H1 (cell line): ENCODE measurements at regions not wholly inside any gene's neighbourhood (a gene's known extent, or its start where the extent isn't known, plus 50 kb on each side); places are given as distances from the start of the nearest gene placed in this dataset.

Source experiments
- CTCF ChIA-PET: fragments of 300-600 bp; sonication (Branson Sonifier 250); formaldehyde crosslinking; loops from one replicate; lab custom pipeline; 2021; ENCODE audit not compliant: partially characterized antibody; lab: Charles Lee
- POLR2A ChIA-PET: fragments of 300-600 bp; sonication (Branson Sonifier 250); formaldehyde crosslinking; loops from one replicate; lab custom pipeline; 2021; ENCODE audit warnings: inconsistent platforms; ENCODE audit not compliant: partially characterized antibody; lab: Charles Lee
- DNase-seq, 2 experiments: peaks; one replicate each; pipeline versions ENCODE4 v3.0.0 to v3.0.0-alpha.2; 2010 to 2022; ENCODE audit warnings: low spot score in 2 of 2, low read depth in 1 of 2, mixed read lengths in 1 of 2
- FAIRE-seq: peaks from 2 replicates; lab custom pipeline; 2011; peaks lifted over from hg19 to GRCh38; lab: Jason Lieb, UNC
- H2AFZ ChIP-seq: 2 replicates; pipeline ENCODE4 v1.8.1; 2012; ENCODE audit warnings: low read length, inconsistent platforms
- H2AK5ac ChIP-seq: 2 replicates; pipeline ENCODE4 v1.6.1; 2013; ENCODE audit warnings: low read depth, low read length
- H2BK120ac ChIP-seq: replicated peaks from 2 replicates; pipeline ENCODE3; 2013; ENCODE audit warnings: low read depth, low read length, inconsistent platforms
- H2BK12ac ChIP-seq: 2 replicates; pipeline ENCODE4 v1.6.1; 2013; ENCODE audit warnings: low read depth, low read length
- H2BK15ac ChIP-seq: 2 replicates; pipeline ENCODE4 v1.6.1; 2013; ENCODE audit warnings: low read length
- H2BK20ac ChIP-seq: 2 replicates; pipeline ENCODE4 v1.6.1; 2013; ENCODE audit warnings: low read length
- H2BK5ac ChIP-seq: 2 replicates; pipeline ENCODE4 v1.6.1; 2013; ENCODE audit warnings: low read depth, low read length
- H3K14ac ChIP-seq: 2 replicates; pipeline ENCODE4 v1.6.1; 2013; ENCODE audit warnings: inconsistent platforms; ENCODE audit not compliant: insufficient read length
- H3K18ac ChIP-seq: 2 replicates; pipeline ENCODE4 v1.6.1; 2013; ENCODE audit warnings: low read length; ENCODE audit errors: extremely low read depth
- H3K23ac ChIP-seq: 2 replicates; pipeline ENCODE4 v1.6.1; 2013; ENCODE audit warnings: inconsistent platforms; ENCODE audit not compliant: insufficient read length
- H3K23me2 ChIP-seq: 2 replicates; pipeline ENCODE4 v1.6.1; 2013; ENCODE audit warnings: low read depth, low read length
- H3K27ac ChIP-seq: 2 replicates; pipeline ENCODE4 v1.6.1; 2011; ENCODE audit warnings: low read depth, low read length, inconsistent platforms
- H3K27me3 ChIP-seq, 4 experiments: replicated peaks in 1 of 4; 1 replicate in 1 of 4; 2 replicates in 3 of 4; pipeline versions ENCODE4 v1.6.1 to v1.8.1; 2011 to 2013; ENCODE audit warnings: low read length in 3 of 4, mild to moderate bottlenecking in 3 of 4, inconsistent platforms in 2 of 4, mixed read lengths in 2 of 4, moderate library complexity in 1 of 4; ENCODE audit not compliant: control insufficient read depth in 3 of 4, insufficient read depth in 3 of 4; ENCODE audit errors: extremely low read depth in 1 of 4
- H3K36me3 ChIP-seq, 4 experiments: 2 replicates each; pipeline versions ENCODE4 v1.6.1 to v1.8.1; 2011 to 2013; ENCODE audit warnings: mild to moderate bottlenecking in 4 of 4, low read length in 3 of 4, moderate library complexity in 2 of 4, control low read depth in 1 of 4, inconsistent platforms in 1 of 4; ENCODE audit not compliant: insufficient read depth in 4 of 4, control insufficient read depth in 2 of 4
- H3K4ac ChIP-seq: replicated peaks from 2 replicates; pipeline ENCODE3; 2013; ENCODE audit warnings: low read length, low read depth, mixed read lengths, inconsistent platforms; ENCODE audit not compliant: insufficient read length
- H3K4me1 ChIP-seq, 4 experiments: replicated peaks in 1 of 4; 1 replicate in 1 of 4; 2 replicates in 3 of 4; pipeline versions ENCODE4 v1.6.1 to v1.8.1; 2011 to 2013; ENCODE audit warnings: low read length in 3 of 4, inconsistent platforms in 2 of 4, mixed read lengths in 1 of 4; ENCODE audit not compliant: insufficient read depth in 4 of 4, control insufficient read depth in 3 of 4
- H3K4me2 ChIP-seq, 2 experiments: 2 replicates each; pipeline versions ENCODE4 v1.6.1 to v1.8.1; 2011 to 2013; ENCODE audit warnings: low read depth in 2 of 2, low read length in 2 of 2, control low read depth in 1 of 2, inconsistent platforms in 1 of 2, mild to moderate bottlenecking in 1 of 2; ENCODE audit not compliant: insufficient read depth in 1 of 2
- H3K4me3 ChIP-seq, 4 experiments: fragments of 200-600, 300-600 bp in 1 of 4; sonication (generic), shearing (Covaris generic), sonication (Bioruptor Twin) in 1 of 4; 2 replicates each; pipeline versions ENCODE4 v1.5.1 to v1.8.1; 2011 to 2016; ENCODE audit warnings: low read length in 4 of 4, low read depth in 3 of 4, control low read depth in 2 of 4, inconsistent platforms in 2 of 4, mild to moderate bottlenecking in 2 of 4, mixed read lengths in 1 of 4, moderate library complexity in 1 of 4; ENCODE audit not compliant: insufficient read depth in 2 of 4; ENCODE audit errors: extremely low read depth in 1 of 4
- H3K56ac ChIP-seq: replicated peaks from 2 replicates; pipeline ENCODE3; 2013; ENCODE audit warnings: low read depth, mild to moderate bottlenecking, mixed read lengths, low read length, inconsistent platforms; ENCODE audit not compliant: insufficient read length
- H3K79me1 ChIP-seq: 2 replicates; pipeline ENCODE4 v1.6.1; 2013; ENCODE audit warnings: low read depth, low read length, control low read depth
- H3K79me2 ChIP-seq, 2 experiments: 2 replicates each; pipeline versions ENCODE4 v1.6.1 to v1.8.1; 2012 to 2013; ENCODE audit warnings: low read length in 2 of 2, mild to moderate bottlenecking in 2 of 2, inconsistent platforms in 1 of 2; ENCODE audit not compliant: insufficient read depth in 2 of 2, control insufficient read depth in 1 of 2
- H3K9ac ChIP-seq, 4 experiments: replicated peaks in 1 of 4; 1 replicate in 1 of 4; 2 replicates in 3 of 4; pipeline versions ENCODE4 v1.6.1 to v1.8.1; 2011 to 2013; ENCODE audit warnings: low read depth in 3 of 4, low read length in 3 of 4, control low read depth in 2 of 4, mild to moderate bottlenecking in 2 of 4, moderate library complexity in 2 of 4, inconsistent platforms in 1 of 4; ENCODE audit errors: extremely low read depth in 1 of 4
- H3K9me3 ChIP-seq, 2 experiments: 2 replicates each; pipeline versions ENCODE4 v1.6.1 to v1.8.1; 2012 to 2013; ENCODE audit warnings: mild to moderate bottlenecking in 2 of 2, moderate library complexity in 2 of 2, control low read depth in 1 of 2, inconsistent platforms in 1 of 2, low read depth in 1 of 2, low read length in 1 of 2, mixed read lengths in 1 of 2; ENCODE audit not compliant: insufficient read depth in 2 of 2
- H4K20me1 ChIP-seq, 2 experiments: replicated peaks in 1 of 2; 2 replicates each; pipeline versions ENCODE3 to v1.8.1; 2011 to 2013; ENCODE audit warnings: inconsistent platforms in 2 of 2, low read length in 2 of 2, mild to moderate bottlenecking in 1 of 2; ENCODE audit not compliant: insufficient read depth in 2 of 2, control insufficient read depth in 1 of 2
- H4K5ac ChIP-seq: 2 replicates; pipeline ENCODE4 v1.6.1; 2013; ENCODE audit warnings: low read length, low read depth, mixed read lengths, inconsistent platforms; ENCODE audit not compliant: insufficient read length
- H4K8ac ChIP-seq: 2 replicates; pipeline ENCODE4 v1.8.0; 2013; ENCODE audit warnings: mild to moderate bottlenecking, moderate library complexity, low read length, inconsistent platforms; ENCODE audit not compliant: insufficient read depth; ENCODE audit errors: extremely low read depth
- H4K91ac ChIP-seq: replicated peaks from 2 replicates; pipeline ENCODE3; 2013; ENCODE audit warnings: low read length, mixed read lengths, inconsistent platforms; ENCODE audit not compliant: insufficient read length
- PHF8 ChIP-seq: fragments of 200-600 bp; sonication (generic); conservative IDR thresholded peaks from 2 replicates; pipeline ENCODE4 v1.7.1; 2012; ENCODE audit warnings: low read depth, mild to moderate bottlenecking, inconsistent platforms, low read length, moderate library complexity
- RXRA ChIP-seq: IDR thresholded peaks from 2 replicates; pipeline ENCODE4 v1.6.1; 2011; ENCODE audit warnings: low read depth, mild to moderate bottlenecking, low read length, moderate library complexity; ENCODE audit not compliant: insufficient read depth
- SP2 ChIP-seq: IDR thresholded peaks from 2 replicates; pipeline ENCODE4 v1.6.1; 2012; ENCODE audit warnings: mild to moderate bottlenecking, low read length, inconsistent platforms
- TEAD4 ChIP-seq: IDR thresholded peaks from 2 replicates; pipeline ENCODE4 v1.6.1; 2012; ENCODE audit warnings: low read depth, low read length, inconsistent platforms, mixed read lengths
- WGBS, 2 experiments: shearing (Covaris generic) in 1 of 2; methylation state at CpG; one replicate each; pipeline versions ENCODE4 v1.1.6 to v1.1.7; 2013 to 2015; ENCODE audit warnings: low lambda C conversion rate in 2 of 2, mixed read lengths in 2 of 2, inconsistent platforms in 1 of 2, low coverage in 1 of 2, missing lambda C conversion rate in 1 of 2; ENCODE audit not compliant: insufficient replicate concordance in 2 of 2, insufficient coverage in 1 of 2, insufficient read length in 1 of 2; ENCODE audit errors: extremely low coverage in 1 of 2, missing lambda C conversion rate in 1 of 2; 5-methylcytosine and 5-hydroxymethylcytosine counted together

DNA sequence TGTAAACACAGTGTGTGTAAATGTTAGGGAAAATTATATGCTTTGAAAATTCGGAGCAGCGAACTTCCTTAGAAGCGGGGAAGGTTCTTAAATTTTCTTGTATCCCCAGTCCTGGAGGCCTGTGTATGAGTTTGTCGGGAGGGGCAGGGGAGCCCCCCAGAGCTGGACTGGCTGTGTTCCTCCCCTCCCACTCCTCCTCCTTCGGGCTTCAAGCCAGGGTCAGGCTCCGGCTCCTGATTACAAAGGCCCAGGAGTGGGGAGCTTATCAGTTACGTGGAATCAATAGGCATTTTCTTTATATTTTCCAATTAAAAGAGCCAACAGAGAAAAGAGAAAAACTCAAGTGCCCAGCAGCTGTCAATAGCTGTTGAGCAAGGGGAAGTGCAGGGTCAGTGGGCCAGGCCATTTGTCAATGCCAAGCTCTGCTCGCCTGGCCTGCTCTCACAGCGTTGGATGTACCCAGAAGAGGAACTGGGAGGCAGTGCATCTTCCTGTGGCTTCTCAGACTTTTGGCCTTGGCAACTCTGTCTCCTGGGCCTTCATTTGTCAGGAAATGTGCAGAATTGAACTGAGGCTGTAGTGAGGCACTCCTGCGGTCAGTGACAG, 156.9 kb upstream of the PCBD1 start:
- Histone ChIP-seq H3K79me1 (no peaks in the 10 kb centered on the region), H2BK15ac (no peak overlapping the region), H3K9me3 (no peaks in the 10 kb centered on the region), H2BK20ac (no peak overlapping the region), H3K18ac (no peak overlapping the region; the same call in 1 of the 2 replicates), H2AFZ (no peak overlapping the region), H3K23ac (no peak overlapping the region), H3K4me2 (no peak overlapping the region), H4K91ac (no peak overlapping the region), H2BK120ac (no peak overlapping the region), H3K23me2 (no peaks in the 10 kb centered on the region; the same call in 1 of the 2 replicates), H3K9ac (no peak overlapping the region), H3K27me3 (no peaks in the 10 kb centered on the region), H2BK12ac (no peak overlapping the region), H3K56ac (no peak overlapping the region), H4K20me1 (no peaks in the 10 kb centered on the region), H2AK5ac (no peak overlapping the region), H3K14ac (no peak overlapping the region), H3K4me3 (no peak overlapping the region), H3K79me2 (no peaks in the 10 kb centered on the region), H3K4ac (no peak overlapping the region), H3K4me1 (peaks cover 0 to 3% (median 0%) of the 10 kb centered on the region in 4 experiments; a peak in 1 of 7 replicates), H3K36me3 (no peaks in the 10 kb centered on the region), H4K8ac (no peak overlapping the region), H4K5ac (no peak overlapping the region), H3K27ac (no peak overlapping the region), H2BK5ac (no peak overlapping the region)
- WGBS, 2 experiments = 90% methylated on average over 10 of the region's 10 CpGs; no CpG with 5 or more reads in 1 of the 2 experiments
- DNase-seq = no peak
- CTCF ChIA-PET = interaction anchor here (0.8 to 1.3 kb wide), 8 partner anchors 10 to 142 kb away, joined by 3 to 5 read pairs (median 4); no protein-coding TSS in a partner anchor
- POLR2A ChIA-PET = interaction anchor here (0.7 kb wide), 1 partner anchor 246 kb away, joined by 3 read pairs; no protein-coding TSS in a partner anchor
- FAIRE-seq = no peak
- no peak for TF ChIP-seq PHF8
- no peak for TF ChIP-seq SP2
- TF ChIP-seq TEAD4 = no peak
- TF ChIP-seq RXRA = no peak
